BLaER1 treated with 17β-estradiol and CSF1 and Interleukin-3, amounts not matched to agents 10 nM and 100 nM (cell line): ENCODE measurements at regions not wholly inside any gene's neighbourhood (a gene's known extent, or its start where the extent isn't known, plus 50 kb on each side); places are given as distances from the start of the nearest gene placed in this dataset.

Experiments
- H3K27ac ChIP-seq, 11 experiments: shearing (Covaris generic); formaldehyde crosslinking; 2 replicates each; pipeline ENCODE4 v1.8.1; 2022
- H3K27me3 ChIP-seq, 11 experiments: shearing (Covaris generic); formaldehyde crosslinking; 2 replicates each; pipeline ENCODE4 v1.8.1; 2022
- H3K36me3 ChIP-seq, 11 experiments: shearing (Covaris generic); formaldehyde crosslinking; 2 replicates each; pipeline ENCODE4 v1.8.1; 2022
- H3K4me1 ChIP-seq, 10 experiments: shearing (Covaris generic); formaldehyde crosslinking; 2 replicates each; pipeline ENCODE4 v1.8.1; 2022
- H3K4me2 ChIP-seq, 11 experiments: shearing (Covaris generic); formaldehyde crosslinking; 2 replicates each; pipeline ENCODE4 v1.8.1; 2022
- H3K4me3 ChIP-seq, 10 experiments: shearing (Covaris generic); formaldehyde crosslinking; 2 replicates each; pipeline ENCODE4 v1.8.1; 2022
- H3K9ac ChIP-seq, 11 experiments: shearing (Covaris generic); formaldehyde crosslinking; 2 replicates each; pipeline ENCODE4 v1.8.1; 2022
- H3K9me3 ChIP-seq, 11 experiments: shearing (Covaris generic); formaldehyde crosslinking; replicated peaks in 1 of 11; 2 replicates each; pipeline ENCODE4 v1.8.1; 2022
- H4K20me1 ChIP-seq, 11 experiments: shearing (Covaris generic); formaldehyde crosslinking; 2 replicates each; pipeline ENCODE4 v1.8.1; 2022
- Cebpa-rat ChIP-seq, 11 experiments: shearing (Covaris generic); IDR thresholded peaks; 2 replicates each; pipeline ENCODE4 v1.8.1; 2022

DNA sequence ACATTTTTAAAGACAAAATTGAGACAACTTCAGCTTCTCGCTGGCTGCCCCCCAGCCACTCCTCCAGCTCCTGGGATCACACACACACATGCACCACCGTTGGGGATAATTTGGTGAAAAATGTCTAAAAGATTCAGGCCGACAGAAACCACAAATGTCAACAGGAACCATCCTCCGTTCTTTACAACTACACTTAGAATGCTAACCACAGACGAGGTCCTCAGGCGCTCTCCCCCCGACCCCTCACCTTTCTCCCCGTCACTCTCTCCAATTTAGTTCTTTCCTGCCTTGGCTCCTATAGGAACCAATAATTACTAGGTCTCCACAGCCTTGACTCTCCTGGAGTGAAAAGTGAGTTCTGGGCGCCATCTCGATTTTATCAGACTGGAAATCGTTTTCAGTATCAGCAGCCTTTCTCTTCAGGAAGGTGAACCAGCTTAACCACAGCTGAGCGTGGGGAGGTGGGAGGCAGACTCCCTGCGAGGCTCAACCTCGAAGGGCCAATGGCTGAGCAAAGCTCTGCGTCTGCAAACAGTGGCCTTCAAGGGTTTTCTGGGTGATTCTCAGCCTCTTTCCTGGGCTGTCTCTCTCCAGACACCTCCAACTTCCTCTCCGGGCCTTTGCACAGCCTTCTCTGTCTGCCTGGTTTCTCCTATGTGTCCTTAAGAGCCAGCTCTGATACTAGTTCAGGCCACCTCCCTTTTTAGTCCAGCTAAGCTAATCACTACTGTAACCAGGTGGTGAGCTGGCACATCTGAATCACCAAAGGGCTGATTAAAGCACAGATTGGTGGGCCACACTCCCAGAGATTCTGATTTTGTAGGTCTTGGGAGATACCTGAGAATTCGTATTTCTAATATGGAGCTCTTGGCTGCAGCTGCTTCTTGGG lies 115.7 kb upstream of the COPS8 start:
- Histone ChIP-seq H3K27ac (peak overlapping the region in 10 of 11 experiments; percentile 31 to 96 (median 89); a peak in 20 of 22 replicates), H3K4me3 (peak overlapping the region in 6 of 10 experiments; percentile 11 to 50 (median 27); a peak in 9 of 20 replicates), H3K9ac (peak overlapping the region in 9 of 11 experiments; percentile 24 to 88 (median 79); a peak in 17 of 22 replicates), H4K20me1 (no peaks in the 10 kb centered on the region), H3K4me2 (peak overlapping the region; percentile 81 to 97 (median 87)), H3K9me3 (peaks cover 0 to 6% (median 0%) of the 10 kb centered on the region in 11 experiments; a peak in 2 of 22 replicates), H3K4me1 (peaks cover 84 to 97% (median 86%) of the 10 kb centered on the region in 10 experiments), H3K27me3 (no peaks in the 10 kb centered on the region), H3K36me3 (no peaks in the 10 kb centered on the region; a peak in 1 of 22 replicates)
- TF ChIP-seq Cebpa-rat (IDR thresholded peaks at IDR 0.05), result no peak

DNA sequence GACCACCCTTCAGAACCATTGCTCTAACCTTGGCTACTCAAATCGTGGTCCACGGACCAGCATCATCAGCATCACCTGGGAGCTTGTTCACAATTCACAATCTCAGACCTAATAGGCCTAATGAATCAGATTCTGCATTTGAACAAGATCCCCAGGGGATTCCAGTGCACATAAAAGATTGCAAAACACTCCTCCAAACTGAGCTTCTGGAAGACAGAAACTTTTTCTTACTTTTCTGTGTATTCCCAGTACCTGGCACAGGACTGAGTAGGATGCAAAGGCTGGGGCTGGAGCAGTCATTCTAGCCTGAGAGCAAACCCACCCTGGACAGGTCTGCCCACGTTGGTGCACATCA lies 115.1 kb upstream of the COPS8 start:
- Histone ChIP-seq H3K36me3 (no peaks in the 10 kb centered on the region), H4K20me1 (no peaks in the 10 kb centered on the region), H3K9me3 (peaks cover 0 to 10% (median 0%) of the 10 kb centered on the region in 11 experiments; a peak in 3 of 22 replicates), H3K4me2 (peak overlapping the region; percentile 81 to 97 (median 87)), H3K4me3 (peak overlapping the region in 1 of 10 experiments; percentile 14; a peak in 2 of 20 replicates), H3K4me1 (peaks cover 90 to 98% (median 91%) of the 10 kb centered on the region in 10 experiments), H3K27ac (peak overlapping the region in 9 of 11 experiments; percentile 76 to 96 (median 89); a peak in 18 of 22 replicates), H3K27me3 (no peaks in the 10 kb centered on the region), H3K9ac (peak overlapping the region in 8 of 11 experiments; percentile 65 to 88 (median 80); a peak in 12 of 22 replicates)
- TF ChIP-seq Cebpa-rat (IDR thresholded peaks at IDR 0.05), result no peak

GRCh38 chr2:236971131-236971821 lies 114.4 kb upstream of the COPS8 start:
- peak in 2 of 11 experiments; percentile 46 to 58; a peak in 4 of 22 replicates for TF ChIP-seq Cebpa-rat (IDR thresholded peaks at IDR 0.05)
- H3K27me3 ChIP-seq, result no peaks in the 10 kb centered on the region
- peaks cover 97 to 100% (median 98%) of the 10 kb centered on the region in 10 experiments for H3K4me1 ChIP-seq
- peak overlapping the region; percentile 53 to 88 (median 76) for H3K9ac ChIP-seq
- peak overlapping the region; percentile 81 to 97 (median 87) for H3K4me2 ChIP-seq
- no peaks in the 10 kb centered on the region for H3K36me3 ChIP-seq
- no peaks in the 10 kb centered on the region for H4K20me1 ChIP-seq
- H3K9me3 ChIP-seq, result peaks cover 0 to 11% (median 0%) of the 10 kb centered on the region in 11 experiments; a peak in 3 of 22 replicates
- peak overlapping the region; percentile 54 to 96 (median 89); a peak in 21 of 22 replicates for H3K27ac ChIP-seq
- H3K4me3 ChIP-seq, result peak overlapping the region in 9 of 10 experiments; percentile 11 to 46 (median 31); a peak in 12 of 20 replicates

GRCh38 chr2:236971919-236972381 lies 113.7 kb upstream of the COPS8 start:
- H3K4me3 ChIP-seq, result peak overlapping the region in 9 of 10 experiments; percentile 11 to 46 (median 32); a peak in 17 of 20 replicates
- no peaks in the 10 kb centered on the region for H3K36me3 ChIP-seq
- peak in 4 of 11 experiments; percentile 29 to 85 (median 53); a peak in 6 of 22 replicates for TF ChIP-seq Cebpa-rat (IDR thresholded peaks at IDR 0.05)
- H3K9me3 ChIP-seq, result peaks cover 0 to 11% (median 0%) of the 10 kb centered on the region in 11 experiments; a peak in 3 of 22 replicates
- H3K4me2 ChIP-seq, result peak overlapping the region; percentile 81 to 97 (median 87)
- no peaks in the 10 kb centered on the region for H3K27me3 ChIP-seq
- no peaks in the 10 kb centered on the region for H4K20me1 ChIP-seq
- peak overlapping the region; percentile 54 to 96 (median 89) for H3K27ac ChIP-seq
- peak overlapping the region; percentile 53 to 88 (median 76) for H3K9ac ChIP-seq
- peaks cover 100% of the 10 kb centered on the region in 10 experiments for H3K4me1 ChIP-seq

- Histone ChIP-seq H3K27ac (peak overlapping the region; percentile 54 to 96 (median 89)), H3K4me2 (peak overlapping the region; percentile 81 to 97 (median 87)), H3K27me3 (no peaks in the 10 kb centered on the region), H3K4me3 (peak overlapping the region in 8 of 10 experiments; percentile 18 to 46 (median 32); a peak in 14 of 20 replicates), H3K4me1 (peaks cover 100% of the 10 kb centered on the region in 10 experiments), H3K9ac (peak overlapping the region in 10 of 11 experiments; percentile 62 to 88 (median 78); a peak in 20 of 22 replicates), H4K20me1 (no peaks in the 10 kb centered on the region), H3K36me3 (no peaks in the 10 kb centered on the region), H3K9me3 (peaks cover 0 to 11% (median 0%) of the 10 kb centered on the region in 11 experiments; a peak in 3 of 22 replicates)
- no peak for TF ChIP-seq Cebpa-rat (IDR thresholded peaks at IDR 0.05)
Measured at GRCh38 chr2:236972491-236973342, 113.0 kb upstream of the COPS8 start.

DNA sequence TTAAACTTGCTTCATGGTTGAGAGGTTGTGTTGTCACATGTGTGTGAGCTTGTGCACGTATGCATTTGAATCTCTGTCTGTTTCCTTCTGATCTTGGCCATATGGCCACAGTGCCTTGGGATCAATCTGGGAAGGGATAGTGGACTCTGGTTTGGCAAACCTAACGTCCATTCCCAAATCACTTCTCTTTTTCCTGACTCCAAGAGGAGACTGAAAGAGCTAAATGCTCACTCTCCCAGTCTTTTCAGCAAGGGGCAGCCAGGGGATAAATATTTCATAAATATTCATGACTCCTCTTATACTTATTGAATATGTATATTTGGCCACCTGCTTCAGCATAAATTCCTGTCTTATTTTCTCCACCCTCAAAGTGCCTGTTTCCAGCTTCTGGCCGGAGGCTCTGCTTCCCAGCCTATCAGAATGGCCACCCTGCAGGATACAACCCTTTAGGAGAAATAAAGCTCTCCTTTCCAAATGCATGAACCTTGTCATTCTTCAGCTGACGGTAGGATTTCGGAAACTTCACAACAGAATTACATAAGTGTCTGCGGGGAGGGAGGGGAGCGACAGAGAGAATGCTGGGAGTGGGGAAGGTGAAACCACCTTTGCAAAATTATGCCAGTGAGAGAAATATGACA lies 112.2 kb upstream of the COPS8 start:
- TF ChIP-seq Cebpa-rat (IDR thresholded peaks at IDR 0.05), result no peak
- peak overlapping the region in 9 of 11 experiments; percentile 63 to 88 (median 79); a peak in 18 of 22 replicates for H3K9ac ChIP-seq
- H3K4me3 ChIP-seq, result peak overlapping the region in 1 of 10 experiments; percentile 8; a peak in 1 of 20 replicates
- no peaks in the 10 kb centered on the region for H3K36me3 ChIP-seq
- H3K27me3 ChIP-seq, result no peaks in the 10 kb centered on the region
- H3K4me2 ChIP-seq, result peak overlapping the region; percentile 81 to 97 (median 87)
- no peaks in the 10 kb centered on the region for H4K20me1 ChIP-seq
- H3K9me3 ChIP-seq, result peaks cover 0 to 11% (median 0%) of the 10 kb centered on the region in 11 experiments; a peak in 3 of 22 replicates
- H3K4me1 ChIP-seq, result peaks cover 96 to 100% (median 99%) of the 10 kb centered on the region in 10 experiments
- H3K27ac ChIP-seq, result peak overlapping the region in 10 of 11 experiments; percentile 76 to 96 (median 89); a peak in 19 of 22 replicates

- Histone ChIP-seq H3K9me3 (peaks cover 0 to 11% (median 0%) of the 10 kb centered on the region in 11 experiments; a peak in 4 of 22 replicates), H3K27ac (peak overlapping the region in 9 of 11 experiments; percentile 76 to 96 (median 89); a peak in 18 of 22 replicates), H3K4me3 (no peak overlapping the region), H3K9ac (peak overlapping the region in 1 of 11 experiments; percentile 84; a peak in 2 of 22 replicates), H3K4me2 (peak overlapping the region; percentile 81 to 97 (median 87)), H3K27me3 (no peaks in the 10 kb centered on the region), H4K20me1 (no peaks in the 10 kb centered on the region), H3K36me3 (no peaks in the 10 kb centered on the region), H3K4me1 (peaks cover 89 to 95% (median 92%) of the 10 kb centered on the region in 10 experiments)
- TF ChIP-seq Cebpa-rat (IDR thresholded peaks at IDR 0.05), result no peak
Measured at GRCh38 chr2:236974148-236974547, 111.5 kb upstream of the COPS8 start.
